NOMO-1 (cell line): ENCODE measurements at regions not wholly inside any gene's neighbourhood (a gene's known extent, or its start where the extent isn't known, plus 50 kb on each side); places are given as distances from the start of the nearest gene placed in this dataset.

Experiments used
- DNase-seq, 2 experiments: peaks; one replicate each; lab custom pipeline; 2025; ENCODE audit not compliant: unreplicated experiment in 2 of 2; lab: John Stamatoyannopoulos, UW

GRCh38 chr1:239023732-239024360 lies 362.5 kb upstream of the CHRM3 start:
- DNase-seq = no peak

- DNase-seq = no peak
Observed at GRCh38 chr1:239016337-239016736, 370.0 kb upstream of the CHRM3 start.

GRCh38 chr1:239011382-239011781 lies 375.0 kb upstream of the CHRM3 start:
- no peak for DNase-seq

GRCh38 chr1:239008568-239008967 lies 377.8 kb upstream of the CHRM3 start:
- no peak for DNase-seq

- DNase-seq = no peak
Observed at GRCh38 chr1:239006276-239006675, 380.1 kb upstream of the CHRM3 start.

- no peak for DNase-seq
Observed at GRCh38 chr1:238999944-239000343, 386.4 kb upstream of the CHRM3 start.

- no peak for DNase-seq
Observed at GRCh38 chr1:238998577-238998976, 387.8 kb upstream of the CHRM3 start.

- no peak for DNase-seq
Observed at GRCh38 chr1:238991765-238992495, 394.4 kb upstream of the CHRM3 start.

GRCh38 chr1:238985312-238985711 lies 401.1 kb upstream of the CHRM3 start:
- no peak for DNase-seq

- DNase-seq = no peak
Observed at GRCh38 chr1:238982736-238983135, 403.6 kb upstream of the CHRM3 start.

- no peak for DNase-seq
Observed at GRCh38 chr1:238981317-238981933, 404.9 kb upstream of the CHRM3 start.

- no peak for DNase-seq
Observed at GRCh38 chr1:238980053-238980452, 406.3 kb upstream of the CHRM3 start.

- DNase-seq = no peak
Observed at GRCh38 chr1:238964631-238965030, 421.7 kb upstream of the CHRM3 start.

- DNase-seq = no peak
Observed at GRCh38 chr1:238962941-238963340, 423.4 kb upstream of the CHRM3 start.

- no peak for DNase-seq
Observed at GRCh38 chr1:238961790-238962189, 424.6 kb upstream of the CHRM3 start.

- DNase-seq = no peak
Observed at GRCh38 chr1:238960071-238960470, 426.3 kb upstream of the CHRM3 start.

- no peak for DNase-seq
Observed at GRCh38 chr1:238955934-238956333, 430.4 kb upstream of the CHRM3 start.

GRCh38 chr1:238954865-238955264 lies 431.5 kb upstream of the CHRM3 start:
- no peak for DNase-seq

- no peak for DNase-seq
Observed at GRCh38 chr1:238953448-238954010, 432.8 kb upstream of the CHRM3 start.

GRCh38 chr1:238951809-238952208 lies 434.6 kb upstream of the CHRM3 start:
- DNase-seq = peak; percentile 9 to 42

GRCh38 chr1:238950784-238951183 lies 435.6 kb upstream of the CHRM3 start:
- peak in 1 of 2 experiments; percentile 61 for DNase-seq

- no peak for DNase-seq
Observed at GRCh38 chr1:238950017-238950416, 436.4 kb upstream of the CHRM3 start.
